ENCODE measurements at regions not wholly inside any gene's neighbourhood (a gene's known extent, or its start where the extent isn't known, plus 50 kb on each side); places are given as distances from the start of the nearest gene placed in this dataset.

DNA sequence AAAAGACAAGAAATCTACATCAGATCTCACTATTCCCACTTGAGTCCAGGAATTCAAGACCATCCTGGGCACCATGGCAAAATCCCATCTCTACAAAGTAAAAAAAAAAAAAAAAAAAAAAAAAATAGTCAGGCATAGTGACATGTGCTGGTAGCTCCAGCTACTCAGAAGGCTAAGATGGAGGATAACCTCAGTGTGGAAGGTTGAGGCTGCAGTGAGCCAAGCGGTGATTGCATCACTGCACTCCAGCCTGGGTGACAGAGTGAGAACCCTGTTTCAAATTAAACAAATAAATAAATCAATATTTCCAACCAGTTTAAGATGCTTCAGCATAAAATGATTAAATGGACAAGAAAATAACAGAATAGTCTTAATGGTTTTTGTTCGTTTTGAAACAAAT is 197.4 kb downstream of the DSEL start:
- Histone ChIP-seq H3K4me1 (ENCODE audit: low read length) (no peaks in the 10 kb centered on the region), H3K36me3 (replicated peaks; ENCODE audit: insufficient read depth, low read length) (no peaks in the 10 kb centered on the region), H3K4me2 (ENCODE audit: low read depth, low read length) (no peak overlapping the region), H3F3A (ENCODE audit: insufficient read depth, low read length) (no peaks in the 10 kb centered on the region), H4K20me1 (ENCODE audit: insufficient read depth, low read length) (no peaks in the 10 kb centered on the region), H3K27me3 (replicated peaks; ENCODE audit: insufficient read depth, low read length) (no peaks in the 10 kb centered on the region), H3K79me2 (ENCODE audit: low read length) (no peaks in the 10 kb centered on the region), H3K9me3 (replicated peaks; ENCODE audit: insufficient read depth, low read length) (no peaks in the 10 kb centered on the region), H3K27ac (ENCODE audit: low read length) (no peak overlapping the region), H2AFZ (ENCODE audit: low read length) (no peak overlapping the region), H3K9ac (ENCODE audit: low read length) (no peak overlapping the region), H3K4me3 (ENCODE audit: low read length) (no peak overlapping the region), H3K9me2 (replicated peaks; ENCODE audit: insufficient read depth, low read length) (no peaks in the 10 kb centered on the region)
- no peak for DNase-seq
- TF ChIP-seq, protein P1, sequence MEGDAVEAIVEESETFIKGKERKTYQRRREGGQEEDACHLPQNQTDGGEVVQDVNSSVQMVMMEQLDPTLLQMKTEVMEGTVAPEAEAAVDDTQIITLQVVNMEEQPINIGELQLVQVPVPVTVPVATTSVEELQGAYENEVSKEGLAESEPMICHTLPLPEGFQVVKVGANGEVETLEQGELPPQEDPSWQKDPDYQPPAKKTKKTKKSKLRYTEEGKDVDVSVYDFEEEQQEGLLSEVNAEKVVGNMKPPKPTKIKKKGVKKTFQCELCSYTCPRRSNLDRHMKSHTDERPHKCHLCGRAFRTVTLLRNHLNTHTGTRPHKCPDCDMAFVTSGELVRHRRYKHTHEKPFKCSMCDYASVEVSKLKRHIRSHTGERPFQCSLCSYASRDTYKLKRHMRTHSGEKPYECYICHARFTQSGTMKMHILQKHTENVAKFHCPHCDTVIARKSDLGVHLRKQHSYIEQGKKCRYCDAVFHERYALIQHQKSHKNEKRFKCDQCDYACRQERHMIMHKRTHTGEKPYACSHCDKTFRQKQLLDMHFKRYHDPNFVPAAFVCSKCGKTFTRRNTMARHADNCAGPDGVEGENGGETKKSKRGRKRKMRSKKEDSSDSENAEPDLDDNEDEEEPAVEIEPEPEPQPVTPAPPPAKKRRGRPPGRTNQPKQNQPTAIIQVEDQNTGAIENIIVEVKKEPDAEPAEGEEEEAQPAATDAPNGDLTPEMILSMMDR (IDR thresholded peaks at IDR 0.05; ENCODE audit: low read length), result no peak
- no peak for TF ChIP-seq EZH2phosphoT487 (IDR thresholded peaks at IDR 0.05; ENCODE audit: low read length)
- no peak for TF ChIP-seq EZH2 (optimal IDR thresholded peaks at IDR 0.05; ENCODE audit: low read depth, low read length)

DNA sequence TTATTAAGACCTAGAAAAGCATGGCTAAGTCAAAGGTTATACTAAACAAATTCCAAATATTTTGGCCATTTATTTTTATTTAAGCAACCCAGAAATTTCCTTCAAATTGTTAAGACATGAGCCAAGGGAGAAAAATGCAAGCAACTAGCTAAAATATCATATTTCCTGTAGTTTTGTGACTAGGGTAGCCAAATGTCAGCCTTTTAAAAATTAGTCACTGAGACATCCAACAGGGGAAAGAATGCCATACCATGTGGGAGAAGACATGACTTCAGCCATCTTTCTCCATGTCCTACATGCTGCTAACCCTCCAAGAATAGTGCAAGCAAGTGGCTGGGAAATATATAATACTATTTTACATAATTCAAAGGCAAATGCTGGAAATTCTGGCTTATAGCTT is 197.9 kb downstream of the DSEL start:
- Histone ChIP-seq H3K27ac (ENCODE audit: low read length) (no peak overlapping the region), H3K4me3 (ENCODE audit: low read length) (no peak overlapping the region), H3K79me2 (ENCODE audit: low read length) (no peaks in the 10 kb centered on the region), H3K9me3 (replicated peaks; ENCODE audit: insufficient read depth, low read length) (no peaks in the 10 kb centered on the region), H3K9ac (ENCODE audit: low read length) (no peak overlapping the region), H4K20me1 (ENCODE audit: insufficient read depth, low read length) (no peaks in the 10 kb centered on the region), H3K4me2 (ENCODE audit: low read depth, low read length) (no peak overlapping the region), H3K36me3 (replicated peaks; ENCODE audit: insufficient read depth, low read length) (no peaks in the 10 kb centered on the region), H3K4me1 (ENCODE audit: low read length) (no peaks in the 10 kb centered on the region), H2AFZ (ENCODE audit: low read length) (no peak overlapping the region), H3F3A (ENCODE audit: insufficient read depth, low read length) (no peaks in the 10 kb centered on the region), H3K27me3 (replicated peaks; ENCODE audit: insufficient read depth, low read length) (no peaks in the 10 kb centered on the region), H3K9me2 (replicated peaks; ENCODE audit: insufficient read depth, low read length) (no peaks in the 10 kb centered on the region)
- no peak for DNase-seq
- TF ChIP-seq, protein P1 (IDR thresholded peaks at IDR 0.05; ENCODE audit: low read length), result no peak

DNA sequence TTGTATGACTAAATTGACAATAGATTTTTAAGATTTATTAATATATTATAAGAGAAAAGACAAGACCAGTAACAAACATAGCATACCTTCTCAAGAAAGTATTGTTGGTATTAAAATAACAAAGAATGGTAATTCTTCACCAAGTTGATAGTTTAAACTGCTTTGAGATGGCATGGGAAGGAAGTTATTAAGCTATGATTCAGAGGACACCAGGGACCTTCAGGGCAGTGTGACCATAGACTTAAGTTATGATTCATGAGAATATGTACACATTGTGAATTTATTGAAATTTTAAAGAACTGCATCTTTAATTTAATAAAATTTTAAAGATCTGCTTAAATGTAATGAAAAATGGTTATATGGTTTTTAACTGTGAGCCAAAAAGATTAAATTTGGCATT is 205.7 kb downstream of the DSEL start:
- Histone ChIP-seq H3K4me1 (ENCODE audit: low read length) (no peaks in the 10 kb centered on the region), H3K27me3 (replicated peaks; ENCODE audit: insufficient read depth, low read length) (no peaks in the 10 kb centered on the region), H3K4me3 (ENCODE audit: low read length) (no peak overlapping the region), H3K36me3 (replicated peaks; ENCODE audit: insufficient read depth, low read length) (no peaks in the 10 kb centered on the region), H2AFZ (ENCODE audit: low read length) (no peak overlapping the region), H3F3A (ENCODE audit: insufficient read depth, low read length) (no peaks in the 10 kb centered on the region), H3K9me2 (replicated peaks; ENCODE audit: insufficient read depth, low read length) (no peaks in the 10 kb centered on the region), H3K27ac (ENCODE audit: low read length) (no peak overlapping the region), H3K79me2 (ENCODE audit: low read length) (no peaks in the 10 kb centered on the region), H3K9me3 (replicated peaks; ENCODE audit: insufficient read depth, low read length) (no peaks in the 10 kb centered on the region; the same call in 1 of the 2 replicates), H4K20me1 (ENCODE audit: insufficient read depth, low read length) (no peaks in the 10 kb centered on the region), H3K9ac (ENCODE audit: low read length) (no peak overlapping the region), H3K4me2 (ENCODE audit: low read depth, low read length) (no peak overlapping the region)
- TF ChIP-seq EZH2phosphoT487 (IDR thresholded peaks at IDR 0.05; ENCODE audit: low read length), result no peak
- TF ChIP-seq EZH2 (optimal IDR thresholded peaks at IDR 0.05; ENCODE audit: low read depth, low read length), result no peak
- TF ChIP-seq, protein P1 (IDR thresholded peaks at IDR 0.05; ENCODE audit: low read length), result no peak
- DNase-seq, result no peak
